K562 (cell line): ENCODE measurements at regions not wholly inside any gene's neighbourhood (a gene's known extent, or its start where the extent isn't known, plus 50 kb on each side); places are given as distances from the start of the nearest gene placed in this dataset.

Experiments used
- ATAC-seq: fragments of 200-7000 bp; cut with Tn5 transposase; 3 replicates; pipeline ENCODE4 v1.9.1; 2020; ENCODE audit warnings: moderate library complexity
- BruUV-seq: library from RNA; stranded (reverse); fragments of 400-500 nt; replicated peaks from 2 replicates; lab custom pipeline; 2021; lab: Mats Ljungman, UMichigan
- CTCF ChIA-PET: fragments of 300-600 bp; formaldehyde crosslinking; extraction: SDS; loops from one replicate; lab custom pipeline; 2021; ENCODE audit warnings: low intra/inter-chr PET ratio; lab: Yijun Ruan, JAX
- POLR2A ChIA-PET: fragments of 300-600, 350-650 bp; sonication (Branson Sonifier 250); formaldehyde crosslinking; extraction: SDS; loops from one replicate; lab custom pipeline; 2021; ENCODE audit warnings: antibody characterized with exemption, inconsistent platforms; lab: Yijun Ruan, JAX
- DNase-seq, 4 experiments: peaks; one replicate each; pipeline versions ENCODE4 v3.0.0 to v3.0.0-alpha.2; 2011 to 2018; ENCODE audit warnings: low spot score in 3 of 4, mixed read lengths in 3 of 4; ENCODE audit errors: extremely low read depth in 1 of 4
- FAIRE-seq: peaks from 2 replicates; lab custom pipeline; 2011; peaks lifted over from hg19 to GRCh38; lab: Jason Lieb, UNC
- H2AFZ ChIP-seq: 2 replicates; pipeline ENCODE4 v1.6.0; 2011; ENCODE audit warnings: low read depth, low read length, control low read depth, inconsistent platforms
- H3K27ac ChIP-seq: fragments of 200-600 bp; 3 replicates; pipeline ENCODE4 v1.8.0; 2011; ENCODE audit warnings: low read depth, mild to moderate bottlenecking, control low read depth, inconsistent platforms, low read length, moderate library complexity, mixed read lengths; ENCODE audit errors: extremely low read depth
- H3K27me3 ChIP-seq, 2 experiments: fragments of 300-600 bp in 1 of 2; 2 replicates in 1 of 2; 3 replicates in 1 of 2; pipeline versions ENCODE4 v1.6.0 to v1.8.0; 2011; ENCODE audit warnings: inconsistent platforms in 2 of 2, low read length in 2 of 2, mild to moderate bottlenecking in 1 of 2, mixed read lengths in 1 of 2, moderate library complexity in 1 of 2; ENCODE audit not compliant: control insufficient read depth in 2 of 2, insufficient read depth in 2 of 2
- H3K36me3 ChIP-seq: fragments of 300-600 bp; 3 replicates; pipeline ENCODE4 v1.8.0; 2011; ENCODE audit warnings: mild to moderate bottlenecking, low read length, inconsistent platforms; ENCODE audit not compliant: control insufficient read depth, insufficient read depth
- H3K4me1 ChIP-seq, 2 experiments: fragments of 200-600 bp in 1 of 2; replicated peaks in 1 of 2; 2 replicates in 1 of 2; 3 replicates in 1 of 2; pipeline versions ENCODE4 v1.5.1 to v1.8.0; 2011; ENCODE audit warnings: inconsistent platforms in 2 of 2, low read length in 2 of 2, mild to moderate bottlenecking in 1 of 2, mixed read lengths in 1 of 2, moderate library complexity in 1 of 2; ENCODE audit not compliant: control insufficient read depth in 2 of 2, insufficient read depth in 2 of 2
- H3K4me2 ChIP-seq: 2 replicates; pipeline ENCODE4 v1.6.1; 2011; ENCODE audit warnings: low read length, control low read depth, inconsistent platforms, mixed read lengths; ENCODE audit not compliant: insufficient read depth
- H3K4me3 ChIP-seq: fragments of 200-600 bp; sonication (generic), shearing (Covaris generic); 2 replicates; pipeline ENCODE4 v1.5.1; 2016; ENCODE audit warnings: control low read depth, inconsistent platforms
- H3K79me2 ChIP-seq: fragments of 200-600 bp; 3 replicates; pipeline ENCODE4 v1.8.0; 2011; ENCODE audit warnings: low read length, inconsistent platforms; ENCODE audit not compliant: control insufficient read depth, insufficient read depth
- H3K9ac ChIP-seq, 2 experiments: 2 replicates each; pipeline versions ENCODE4 v1.6.0 to v1.6.1; 2011; ENCODE audit warnings: low read depth in 2 of 2, low read length in 2 of 2, control low read depth in 1 of 2, inconsistent platforms in 1 of 2, mild to moderate bottlenecking in 1 of 2, mixed read lengths in 1 of 2; ENCODE audit not compliant: insufficient read depth in 1 of 2
- H3K9me1 ChIP-seq: one replicate; pipeline ENCODE4 v1.6.0; 2011; ENCODE audit warnings: inconsistent platforms, mild to moderate bottlenecking, low read length, moderate library complexity; ENCODE audit not compliant: control insufficient read depth, insufficient read depth
- H3K9me3 ChIP-seq: replicated peaks from 2 replicates; pipeline ENCODE4 v1.5.1; 2011; ENCODE audit warnings: low read depth, low read length, inconsistent platforms; ENCODE audit not compliant: control insufficient read depth, insufficient read depth
- H4K20me1 ChIP-seq: replicated peaks from 2 replicates; pipeline ENCODE4 v1.6.1; 2011; ENCODE audit warnings: low read length, inconsistent platforms, mixed read lengths; ENCODE audit not compliant: control insufficient read depth, insufficient read depth
- CHD1 ChIP-seq: fragments of 200-600 bp; sonication (generic); IDR thresholded peaks from one replicate; pipeline ENCODE4 v1.6.1; 2012; ENCODE audit warnings: mild to moderate bottlenecking, moderate library complexity, low read length, inconsistent platforms
- FOS ChIP-seq: IDR thresholded peaks from 3 replicates; pipeline ENCODE4 v1.6.1; 2011; ENCODE audit not compliant: insufficient read length; ENCODE audit errors: extremely low read depth
- POU5F1 ChIP-seq: fragments of 150-350 bp; IDR thresholded peaks from 2 replicates; pipeline ENCODE4 v1.6.1; 2014; ENCODE audit warnings: borderline replicate concordance, low read length, low read depth, mild to moderate bottlenecking; ENCODE audit not compliant: partially characterized antibody
- PTBP1 ChIP-seq: fragments of 200-400 bp; formaldehyde crosslinking; IDR thresholded peaks from 2 replicates; pipeline ENCODE4 v1.6.1; 2017; ENCODE audit warnings: low read depth, low read length
- RCOR1 ChIP-seq, 2 experiments: IDR thresholded peaks; 2 replicates each; pipeline ENCODE4 v1.6.1; 2012; ENCODE audit warnings: low read depth in 2 of 2, low read length in 2 of 2, borderline replicate concordance in 1 of 2, improper control_type of control experiment in 1 of 2
- ZKSCAN1 ChIP-seq: fragments of 150-350 bp; IDR thresholded peaks from 2 replicates; pipeline ENCODE4 v1.6.1; 2016; ENCODE audit warnings: low read depth, low read length
- ZNF263 ChIP-seq: sonication (generic); formaldehyde crosslinking; IDR thresholded peaks from 2 replicates; pipeline ENCODE4 v1.8.0; 2022; ENCODE audit warnings: mild to moderate bottlenecking, missing genetic modification reagents, borderline replicate concordance
- ZNF507 ChIP-seq: conservative IDR thresholded peaks from 2 replicates; pipeline ENCODE4 v1.6.1; 2017; ENCODE audit warnings: missing genetic modification characterization, missing compliant biosample characterization
- ZNF75A ChIP-seq: fragments of 450-650 bp; formaldehyde crosslinking; IDR thresholded peaks from 2 replicates; pipeline ENCODE4 v1.4.0; 2020; ENCODE audit warnings: mild to moderate bottlenecking
- WGBS: fragments of 100-300 bp; shearing (Covaris generic); methylation state at CpG from one replicate; pipeline ENCODE4 v1.1.6; 2016; ENCODE audit warnings: low coverage, mixed read lengths; ENCODE audit not compliant: insufficient coverage; ENCODE audit errors: missing lambda C conversion rate; 5-methylcytosine and 5-hydroxymethylcytosine counted together
- in situ Hi-C: fragments of 300-500 bp; cut with MboI; formaldehyde crosslinking; loops from 4 replicates; pipeline ENCODE4 v1.15.0; 2018; ENCODE audit warnings: inconsistent platforms, mixed read lengths
- intact Hi-C: fragments of 100-400 bp; cut with micrococcal nuclease; formaldehyde crosslinking; loops from 2 replicates; pipeline ENCODE4 v1.14.2; 2022
- TF ChIP-seq, protein P1 (sequence below): fragments of 250-450 bp; sonication (Bioruptor Pico); IDR thresholded peaks from 2 replicates; pipeline ENCODE4 v1.5.0; 2021; ENCODE audit warnings: mild to moderate bottlenecking, borderline replicate concordance
- TF ChIP-seq, protein P2 (sequence below): fragments of 450-650 bp; IDR thresholded peaks from 2 replicates; pipeline ENCODE4 v1.6.1; 2017; ENCODE audit warnings: antibody characterized with exemption
- TF ChIP-seq, protein P3 (sequence below): fragments of 450-650 bp; IDR thresholded peaks from one replicate; pipeline ENCODE4 v1.6.1; 2018; ENCODE audit warnings: mild to moderate bottlenecking, moderate library complexity; ENCODE audit not compliant: partially characterized antibody

DNA sequence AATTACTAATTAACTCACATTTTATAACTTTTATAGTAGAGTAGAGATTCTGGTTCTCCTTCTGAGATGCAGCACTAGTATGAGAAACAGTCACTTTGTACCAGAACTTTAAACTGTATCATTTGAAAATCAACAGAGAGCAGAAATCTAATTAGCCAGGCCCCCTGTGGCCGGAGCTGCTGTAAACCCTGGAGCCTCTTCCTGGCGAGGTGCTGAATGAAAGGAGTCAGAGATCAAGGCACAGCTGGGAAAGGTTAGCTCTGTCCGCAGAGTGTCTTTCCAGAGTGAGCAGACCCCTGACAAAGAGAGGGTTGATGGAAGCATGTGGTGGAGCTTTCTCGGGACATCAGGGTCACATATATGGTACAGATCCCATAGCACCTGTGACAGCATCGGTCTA, 703.8 kb downstream of the RFPL4B start:
- H3K27ac ChIP-seq = no peak overlapping the region
- 14% methylated on average over 5 of the region's 5 CpGs for WGBS
- H3K9ac ChIP-seq = no peak overlapping the region
- H3K4me3 ChIP-seq = no peak overlapping the region
- intact Hi-C loops = no loop called here
- BruUV-seq = no TSS peak
- CTCF ChIA-PET = no interaction called here
- in situ Hi-C loops = no loop called here
- ATAC-seq (no peak; the same call in 2 of the 3 replicates), FAIRE-seq (no peak), DNase-seq (peak in 1 of 4 experiments; percentile 6)
- H3K27me3 ChIP-seq = no peaks in the 10 kb centered on the region
- no peaks in the 10 kb centered on the region for H3K36me3 ChIP-seq
- H3K4me1 ChIP-seq = no peaks in the 10 kb centered on the region
- H3K4me2 ChIP-seq = no peak overlapping the region
- POLR2A ChIA-PET = no interaction called here
- H2AFZ ChIP-seq = peak overlapping the region; percentile 42
- no peaks in the 10 kb centered on the region for H3K79me2 ChIP-seq
- no peaks in the 10 kb centered on the region for H3K9me1 ChIP-seq
- no peaks in the 10 kb centered on the region for H4K20me1 ChIP-seq
- no peaks in the 10 kb centered on the region for H3K9me3 ChIP-seq
- TF ChIP-seq CHD1 (no peak), POU5F1 (no peak), ZNF263 (CRISPR knock-in tag) (no peak), RCOR1 (IDR thresholded peaks at IDR 0.05; ENCODE audit: borderline replicate concordance in 1 of 2, low read depth in 2 of 2, low read length in 2 of 2) (no peak), ZKSCAN1 (no peak), ZNF507 (tag) (no peak), FOS (no peak), PTBP1 (no peak), ZNF75A (CRISPR knock-in tag) (no peak)
- TF ChIP-seq, protein P1, sequence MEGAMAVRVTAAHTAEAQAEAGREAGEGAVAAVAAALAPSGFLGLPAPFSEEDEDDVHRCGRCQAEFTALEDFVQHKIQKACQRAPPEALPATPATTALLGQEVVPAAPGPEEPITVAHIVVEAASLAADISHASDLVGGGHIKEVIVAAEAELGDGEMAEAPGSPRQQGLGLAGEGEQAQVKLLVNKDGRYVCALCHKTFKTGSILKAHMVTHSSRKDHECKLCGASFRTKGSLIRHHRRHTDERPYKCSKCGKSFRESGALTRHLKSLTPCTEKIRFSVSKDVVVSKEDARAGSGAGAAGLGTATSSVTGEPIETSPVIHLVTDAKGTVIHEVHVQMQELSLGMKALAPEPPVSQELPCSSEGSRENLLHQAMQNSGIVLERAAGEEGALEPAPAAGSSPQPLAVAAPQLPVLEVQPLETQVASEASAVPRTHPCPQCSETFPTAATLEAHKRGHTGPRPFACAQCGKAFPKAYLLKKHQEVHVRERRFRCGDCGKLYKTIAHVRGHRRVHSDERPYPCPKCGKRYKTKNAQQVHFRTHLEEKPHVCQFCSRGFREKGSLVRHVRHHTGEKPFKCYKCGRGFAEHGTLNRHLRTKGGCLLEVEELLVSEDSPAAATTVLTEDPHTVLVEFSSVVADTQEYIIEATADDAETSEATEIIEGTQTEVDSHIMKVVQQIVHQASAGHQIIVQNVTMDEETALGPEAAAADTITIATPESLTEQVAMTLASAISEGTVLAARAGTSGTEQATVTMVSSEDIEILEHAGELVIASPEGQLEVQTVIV (CRISPR knock-in tag) = no peak
- TF ChIP-seq, protein P2, sequence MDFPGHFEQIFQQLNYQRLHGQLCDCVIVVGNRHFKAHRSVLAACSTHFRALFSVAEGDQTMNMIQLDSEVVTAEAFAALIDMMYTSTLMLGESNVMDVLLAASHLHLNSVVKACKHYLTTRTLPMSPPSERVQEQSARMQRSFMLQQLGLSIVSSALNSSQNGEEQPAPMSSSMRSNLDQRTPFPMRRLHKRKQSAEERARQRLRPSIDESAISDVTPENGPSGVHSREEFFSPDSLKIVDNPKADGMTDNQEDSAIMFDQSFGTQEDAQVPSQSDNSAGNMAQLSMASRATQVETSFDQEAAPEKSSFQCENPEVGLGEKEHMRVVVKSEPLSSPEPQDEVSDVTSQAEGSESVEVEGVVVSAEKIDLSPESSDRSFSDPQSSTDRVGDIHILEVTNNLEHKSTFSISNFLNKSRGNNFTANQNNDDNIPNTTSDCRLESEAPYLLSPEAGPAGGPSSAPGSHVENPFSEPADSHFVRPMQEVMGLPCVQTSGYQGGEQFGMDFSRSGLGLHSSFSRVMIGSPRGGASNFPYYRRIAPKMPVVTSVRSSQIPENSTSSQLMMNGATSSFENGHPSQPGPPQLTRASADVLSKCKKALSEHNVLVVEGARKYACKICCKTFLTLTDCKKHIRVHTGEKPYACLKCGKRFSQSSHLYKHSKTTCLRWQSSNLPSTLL = no peak
- TF ChIP-seq, protein P3, sequence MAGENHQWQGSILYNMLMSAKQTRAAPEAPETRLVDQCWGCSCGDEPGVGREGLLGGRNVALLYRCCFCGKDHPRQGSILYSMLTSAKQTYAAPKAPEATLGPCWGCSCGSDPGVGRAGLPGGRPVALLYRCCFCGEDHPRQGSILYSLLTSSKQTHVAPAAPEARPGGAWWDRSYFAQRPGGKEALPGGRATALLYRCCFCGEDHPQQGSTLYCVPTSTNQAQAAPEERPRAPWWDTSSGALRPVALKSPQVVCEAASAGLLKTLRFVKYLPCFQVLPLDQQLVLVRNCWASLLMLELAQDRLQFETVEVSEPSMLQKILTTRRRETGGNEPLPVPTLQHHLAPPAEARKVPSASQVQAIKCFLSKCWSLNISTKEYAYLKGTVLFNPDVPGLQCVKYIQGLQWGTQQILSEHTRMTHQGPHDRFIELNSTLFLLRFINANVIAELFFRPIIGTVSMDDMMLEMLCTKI = no peak
